ENCODE measurements at regions not wholly inside any gene's neighbourhood (a gene's known extent, or its start where the extent isn't known, plus 50 kb on each side); places are given as distances from the start of the nearest gene placed in this dataset.
"Not testable (repeated sequence)": the region's sequence is repeated elsewhere in the genome, so short reads cannot be mapped to it uniquely, and the experiment has no call there.

GRCh38 chr3:23106666-23107065 lies 96.5 kb upstream of the UBE2E2 start:
- intact Hi-C loops (cut with DNase I) = no loop called here
- ATAC-seq = no peak
- no peak for DNase-seq

- no peak for ATAC-seq
- intact Hi-C loops (cut with DNase I) = no loop called here
- DNase-seq = no peak
Observed at GRCh38 chr3:23107221-23107620, 95.9 kb upstream of the UBE2E2 start.

- intact Hi-C loops (cut with DNase I) = no loop called here
- ATAC-seq = no peak
- DNase-seq = no peak
Observed at GRCh38 chr3:23108451-23109057, 94.6 kb upstream of the UBE2E2 start.

GRCh38 chr3:23111286-23111685 lies 91.8 kb upstream of the UBE2E2 start:
- ATAC-seq = no peak
- intact Hi-C loops (cut with DNase I) = no loop called here
- DNase-seq = no peak

GRCh38 chr3:23111797-23112196 lies 91.3 kb upstream of the UBE2E2 start:
- ATAC-seq (no peak), DNase-seq (no peak)
- intact Hi-C loops (cut with DNase I) = no loop called here

- intact Hi-C loops (cut with DNase I) = no loop called here
- DNase-seq (no peak), ATAC-seq (peak in 1 of 2 donors; percentile 31)
Observed at GRCh38 chr3:23112491-23112890, 90.6 kb upstream of the UBE2E2 start.

- DNase-seq = no peak
- intact Hi-C loops (cut with DNase I) = no loop called here
- peak; percentile 34 to 91 for ATAC-seq
Observed at GRCh38 chr3:23113455-23114171, 89.5 kb upstream of the UBE2E2 start.

- ATAC-seq (no peak), DNase-seq (no peak)
- intact Hi-C loops (cut with DNase I) = no loop called here
Observed at GRCh38 chr3:23114432-23114831, 88.7 kb upstream of the UBE2E2 start.

- intact Hi-C loops (cut with DNase I) = no loop called here
- DNase-seq (no peak), ATAC-seq (no peak)
Observed at GRCh38 chr3:23115171-23115877, 87.8 kb upstream of the UBE2E2 start.

- DNase-seq = no peak
- ATAC-seq = peak in 1 of 2 donors; percentile 16
- intact Hi-C loops (cut with DNase I) = no loop called here
Observed at GRCh38 chr3:23116081-23116837, 86.9 kb upstream of the UBE2E2 start.

GRCh38 chr3:23117856-23118255 lies 85.3 kb upstream of the UBE2E2 start:
- no peak for DNase-seq
- intact Hi-C loops (cut with DNase I) = no loop called here
- no peak for ATAC-seq

GRCh38 chr3:23127196-23127595 lies 75.9 kb upstream of the UBE2E2 start:
- DNase-seq = no peak
- intact Hi-C loops (cut with DNase I) = no loop called here
- no peak for ATAC-seq

GRCh38 chr3:23128655-23129054 lies 74.5 kb upstream of the UBE2E2 start:
- intact Hi-C loops (cut with DNase I) = no loop called here
- ATAC-seq (no peak), DNase-seq (no peak)

- intact Hi-C loops (cut with DNase I) = no loop called here
- no peak for ATAC-seq
Observed at GRCh38 chr3:23129117-23129516, 74.0 kb upstream of the UBE2E2 start.

GRCh38 chr3:23129817-23130216 lies 73.3 kb upstream of the UBE2E2 start:
- no peak for DNase-seq
- intact Hi-C loops (cut with DNase I) = no loop called here
- ATAC-seq = peak in 1 of 2 donors; percentile 54

More at GRCh38 chr3:23129117-23129516, 74.0 kb upstream of the UBE2E2 start:
- DNase-seq = no peak

GRCh38 chr3:23130406-23130805 lies 72.7 kb upstream of the UBE2E2 start:
- ATAC-seq (no peak), DNase-seq (no peak)
- intact Hi-C loops (cut with DNase I) = no loop called here

GRCh38 chr3:23135026-23135785 lies 67.9 kb upstream of the UBE2E2 start:
- intact Hi-C loops (cut with DNase I) = no loop called here
- ATAC-seq = no peak
- DNase-seq = no peak

- ATAC-seq (no peak), DNase-seq (no peak)
- intact Hi-C loops (cut with DNase I) = no loop called here
Observed at GRCh38 chr3:23136054-23136453, 67.1 kb upstream of the UBE2E2 start.

GRCh38 chr3:23144051-23144450 lies 59.1 kb upstream of the UBE2E2 start:
- DNase-seq; ATAC-seq; intact Hi-C loops (cut with DNase I): not testable (repeated sequence)
